ENCODE measurements at regions not wholly inside any gene's neighbourhood (a gene's known extent, or its start where the extent isn't known, plus 50 kb on each side); places are given as distances from the start of the nearest gene placed in this dataset.

DNA sequence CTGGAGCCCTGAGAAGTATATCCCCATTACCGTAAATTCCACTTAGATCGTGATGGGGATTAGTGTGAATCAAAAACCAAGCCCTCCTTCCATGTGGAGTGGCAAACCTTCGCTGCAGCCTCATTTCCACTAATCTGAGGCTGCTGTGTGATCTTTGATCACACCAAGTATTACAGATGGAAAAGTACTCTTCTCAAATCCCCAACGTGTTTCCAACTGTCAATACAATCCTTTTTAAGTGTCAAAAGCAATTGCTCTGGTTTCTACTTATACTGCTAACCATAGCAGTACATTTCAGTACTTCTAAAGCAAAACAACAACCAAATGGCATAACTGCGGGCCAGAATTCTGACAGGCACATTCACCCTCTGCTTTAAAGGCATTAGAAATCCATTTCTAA lies 307.7 kb upstream of the ADAMTS16 start:
- Histone ChIP-seq H4K20me1 (ENCODE audit: insufficient read depth, low read length) (no peaks in the 10 kb centered on the region), H3K79me2 (ENCODE audit: low read length) (no peaks in the 10 kb centered on the region), H3K4me1 (ENCODE audit: low read length) (no peaks in the 10 kb centered on the region), H3K4me2 (ENCODE audit: low read depth, low read length) (no peak overlapping the region), H3K27ac (ENCODE audit: low read length) (no peak overlapping the region), H3K9me3 (replicated peaks; ENCODE audit: insufficient read depth, low read length) (no peaks in the 10 kb centered on the region), H3K36me3 (replicated peaks; ENCODE audit: insufficient read depth, low read length) (no peaks in the 10 kb centered on the region), H3F3A (ENCODE audit: insufficient read depth, low read length) (no peaks in the 10 kb centered on the region), H3K9me2 (replicated peaks; ENCODE audit: insufficient read depth, low read length) (no peaks in the 10 kb centered on the region; the same call in 1 of the 2 replicates), H2AFZ (ENCODE audit: low read length) (no peak overlapping the region), H3K9ac (ENCODE audit: low read length) (no peak overlapping the region), H3K27me3 (replicated peaks; ENCODE audit: insufficient read depth, low read length) (no peaks in the 10 kb centered on the region), H3K4me3 (ENCODE audit: low read length) (no peak overlapping the region)
- no peak for TF ChIP-seq EZH2 (optimal IDR thresholded peaks at IDR 0.05; ENCODE audit: low read depth, low read length)
- TF ChIP-seq EZH2phosphoT487 (IDR thresholded peaks at IDR 0.05; ENCODE audit: low read length), result no peak
- TF ChIP-seq, protein P1, sequence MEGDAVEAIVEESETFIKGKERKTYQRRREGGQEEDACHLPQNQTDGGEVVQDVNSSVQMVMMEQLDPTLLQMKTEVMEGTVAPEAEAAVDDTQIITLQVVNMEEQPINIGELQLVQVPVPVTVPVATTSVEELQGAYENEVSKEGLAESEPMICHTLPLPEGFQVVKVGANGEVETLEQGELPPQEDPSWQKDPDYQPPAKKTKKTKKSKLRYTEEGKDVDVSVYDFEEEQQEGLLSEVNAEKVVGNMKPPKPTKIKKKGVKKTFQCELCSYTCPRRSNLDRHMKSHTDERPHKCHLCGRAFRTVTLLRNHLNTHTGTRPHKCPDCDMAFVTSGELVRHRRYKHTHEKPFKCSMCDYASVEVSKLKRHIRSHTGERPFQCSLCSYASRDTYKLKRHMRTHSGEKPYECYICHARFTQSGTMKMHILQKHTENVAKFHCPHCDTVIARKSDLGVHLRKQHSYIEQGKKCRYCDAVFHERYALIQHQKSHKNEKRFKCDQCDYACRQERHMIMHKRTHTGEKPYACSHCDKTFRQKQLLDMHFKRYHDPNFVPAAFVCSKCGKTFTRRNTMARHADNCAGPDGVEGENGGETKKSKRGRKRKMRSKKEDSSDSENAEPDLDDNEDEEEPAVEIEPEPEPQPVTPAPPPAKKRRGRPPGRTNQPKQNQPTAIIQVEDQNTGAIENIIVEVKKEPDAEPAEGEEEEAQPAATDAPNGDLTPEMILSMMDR (IDR thresholded peaks at IDR 0.05; ENCODE audit: low read length), result no peak
- no peak for DNase-seq

DNA sequence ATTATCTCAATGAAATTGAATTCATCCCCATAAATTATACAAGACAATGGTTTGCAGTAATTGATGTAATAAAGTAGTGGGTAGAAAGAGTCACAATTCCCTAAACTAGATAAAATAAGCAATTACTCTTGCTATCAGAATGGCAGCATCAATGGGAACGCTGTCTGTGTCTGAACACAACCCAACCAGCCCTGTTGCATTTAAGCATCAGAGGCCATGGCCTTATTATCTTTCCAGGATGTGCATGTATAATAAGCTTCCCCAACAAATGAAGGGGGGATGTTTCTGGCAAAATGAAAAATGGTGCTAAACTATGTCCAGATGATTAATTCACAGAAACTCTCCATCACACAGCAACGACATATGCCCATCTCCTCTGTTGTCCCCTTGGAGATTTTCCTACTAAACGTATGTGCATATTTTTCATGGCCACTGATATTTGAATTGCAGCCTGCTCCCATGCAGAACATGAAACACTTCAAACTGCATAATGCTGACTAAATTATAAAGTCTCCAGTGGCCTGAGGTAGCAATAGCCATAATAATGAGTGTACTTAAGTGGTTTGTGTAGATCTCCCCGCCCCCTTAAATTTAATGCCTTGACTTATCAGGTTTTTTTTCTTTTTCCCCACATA lies 306.9 kb upstream of the ADAMTS16 start:
- H3K27me3 ChIP-seq (replicated peaks; ENCODE audit: insufficient read depth, low read length), result no peaks in the 10 kb centered on the region
- no peaks in the 10 kb centered on the region for H3F3A ChIP-seq (ENCODE audit: insufficient read depth, low read length)
- no peak for DNase-seq
- no peaks in the 10 kb centered on the region; the same call in 1 of the 2 replicates for H3K9me2 ChIP-seq (replicated peaks; ENCODE audit: insufficient read depth, low read length)
- H3K27ac ChIP-seq (ENCODE audit: low read length), result no peak overlapping the region
- H3K4me2 ChIP-seq (ENCODE audit: low read depth, low read length), result no peak overlapping the region
- H3K4me3 ChIP-seq (ENCODE audit: low read length), result no peak overlapping the region
- no peaks in the 10 kb centered on the region for H4K20me1 ChIP-seq (ENCODE audit: insufficient read depth, low read length)
- no peaks in the 10 kb centered on the region for H3K4me1 ChIP-seq (ENCODE audit: low read length)
- no peaks in the 10 kb centered on the region for H3K9me3 ChIP-seq (replicated peaks; ENCODE audit: insufficient read depth, low read length)
- H3K36me3 ChIP-seq (replicated peaks; ENCODE audit: insufficient read depth, low read length), result no peaks in the 10 kb centered on the region
- H2AFZ ChIP-seq (ENCODE audit: low read length), result no peak overlapping the region
- TF ChIP-seq, protein P1 (IDR thresholded peaks at IDR 0.05; ENCODE audit: low read length), result no peak
- TF ChIP-seq EZH2phosphoT487 (IDR thresholded peaks at IDR 0.05; ENCODE audit: low read length) (no peak), EZH2 (optimal IDR thresholded peaks at IDR 0.05; ENCODE audit: low read depth, low read length) (no peak)
- H3K9ac ChIP-seq (ENCODE audit: low read length), result no peak overlapping the region
- no peaks in the 10 kb centered on the region for H3K79me2 ChIP-seq (ENCODE audit: low read length)

DNA sequence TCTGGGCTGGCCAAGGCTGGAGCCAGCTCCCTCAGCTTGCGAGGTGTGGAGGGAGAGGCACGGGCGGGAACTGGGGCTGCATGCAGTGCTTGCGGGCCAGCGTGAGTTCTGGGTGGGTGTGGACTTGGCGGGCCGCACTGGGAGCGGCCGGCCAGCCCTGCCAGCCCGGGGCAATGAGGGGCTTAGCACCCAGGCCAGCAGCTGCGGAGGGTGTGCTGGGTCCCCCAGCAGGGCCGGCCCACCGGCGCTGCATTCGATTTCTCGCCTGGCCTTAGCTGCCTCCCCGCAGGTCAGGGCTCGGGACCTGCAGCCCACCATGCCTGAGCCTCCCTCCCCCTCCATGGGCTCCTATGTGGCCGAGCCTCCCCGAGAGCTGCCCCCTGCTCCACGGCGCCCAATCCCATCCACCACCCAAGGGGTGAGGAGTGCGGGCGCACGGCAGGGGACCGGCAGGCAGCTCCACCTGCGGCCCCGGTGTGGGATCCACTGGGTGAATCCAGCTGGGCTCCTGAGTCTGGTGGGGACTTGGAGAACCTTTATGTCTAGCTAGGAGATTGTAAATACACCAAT lies 302.6 kb upstream of the ADAMTS16 start:
- Histone ChIP-seq H3K79me2 (ENCODE audit: low read length) (no peaks in the 10 kb centered on the region), H2AFZ (ENCODE audit: low read length) (no peak overlapping the region), H4K20me1 (ENCODE audit: insufficient read depth, low read length) (no peaks in the 10 kb centered on the region), H3K4me3 (ENCODE audit: low read length) (no peak overlapping the region), H3K9ac (ENCODE audit: low read length) (no peak overlapping the region), H3K36me3 (replicated peaks; ENCODE audit: insufficient read depth, low read length) (no peaks in the 10 kb centered on the region), H3K27me3 (replicated peaks; ENCODE audit: insufficient read depth, low read length) (no peaks in the 10 kb centered on the region), H3F3A (ENCODE audit: insufficient read depth, low read length) (no peaks in the 10 kb centered on the region), H3K4me1 (ENCODE audit: low read length) (no peaks in the 10 kb centered on the region), H3K9me3 (replicated peaks; ENCODE audit: insufficient read depth, low read length) (no peaks in the 10 kb centered on the region), H3K4me2 (ENCODE audit: low read depth, low read length) (no peak overlapping the region), H3K9me2 (replicated peaks; ENCODE audit: insufficient read depth, low read length) (no peaks in the 10 kb centered on the region; the same call in 1 of the 2 replicates), H3K27ac (ENCODE audit: low read length) (no peak overlapping the region)
- DNase-seq, result no peak
- no peak for TF ChIP-seq EZH2 (optimal IDR thresholded peaks at IDR 0.05; ENCODE audit: low read depth, low read length)
- TF ChIP-seq, protein P1 (IDR thresholded peaks at IDR 0.05; ENCODE audit: low read length), result no peak
- TF ChIP-seq EZH2phosphoT487 (IDR thresholded peaks at IDR 0.05; ENCODE audit: low read length), result no peak

Measured in MM.1S (cell line).